Prostate gland (tissue), 2 donors: ENCODE measurements at regions not wholly inside any gene's neighbourhood (a gene's known extent, or its start where the extent isn't known, plus 50 kb on each side); places are given as distances from the start of the nearest gene placed in this dataset.

Experiments
- POLR2A ChIP-seq: fragments of 450-650 bp; IDR thresholded peaks from one replicate; pipeline ENCODE4 v1.6.1; 2016; ENCODE audit warnings: antibody characterized with exemption, mild to moderate bottlenecking
- TF ChIP-seq, protein P1 (sequence below), 4 experiments: fragments of 200-600 bp in 2 of 4; fragments of 450-650 bp in 2 of 4; sonication (generic) in 2 of 4; IDR thresholded peaks; 1 replicate in 3 of 4; 2 replicates in 1 of 4; pipeline ENCODE4 v1.5.1; 2016 to 2019; ENCODE audit warnings: antibody characterized with exemption in 4 of 4, mild to moderate bottlenecking in 2 of 4, moderate library complexity in 2 of 4

DNA sequence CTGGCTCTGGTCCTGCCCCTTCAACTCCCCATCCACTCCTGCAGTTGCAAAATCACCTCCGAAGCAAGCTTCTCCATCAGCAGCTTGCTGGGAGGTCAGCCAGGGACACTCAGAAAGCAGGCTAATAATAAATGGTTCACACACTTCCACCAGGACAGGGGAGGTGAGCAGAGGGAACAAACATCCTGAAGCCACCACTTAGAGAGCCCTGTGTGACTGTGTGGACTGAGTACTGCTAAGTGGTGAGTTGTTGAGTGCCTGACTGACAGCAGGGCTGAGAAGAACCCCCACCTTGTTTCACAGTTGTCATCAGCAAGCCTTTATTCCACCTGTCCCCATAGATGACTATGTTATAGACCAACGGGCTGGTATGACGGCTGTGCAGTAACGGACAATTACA, 213.9 kb downstream of the CBLN1 start:
- TF ChIP-seq, protein P1, sequence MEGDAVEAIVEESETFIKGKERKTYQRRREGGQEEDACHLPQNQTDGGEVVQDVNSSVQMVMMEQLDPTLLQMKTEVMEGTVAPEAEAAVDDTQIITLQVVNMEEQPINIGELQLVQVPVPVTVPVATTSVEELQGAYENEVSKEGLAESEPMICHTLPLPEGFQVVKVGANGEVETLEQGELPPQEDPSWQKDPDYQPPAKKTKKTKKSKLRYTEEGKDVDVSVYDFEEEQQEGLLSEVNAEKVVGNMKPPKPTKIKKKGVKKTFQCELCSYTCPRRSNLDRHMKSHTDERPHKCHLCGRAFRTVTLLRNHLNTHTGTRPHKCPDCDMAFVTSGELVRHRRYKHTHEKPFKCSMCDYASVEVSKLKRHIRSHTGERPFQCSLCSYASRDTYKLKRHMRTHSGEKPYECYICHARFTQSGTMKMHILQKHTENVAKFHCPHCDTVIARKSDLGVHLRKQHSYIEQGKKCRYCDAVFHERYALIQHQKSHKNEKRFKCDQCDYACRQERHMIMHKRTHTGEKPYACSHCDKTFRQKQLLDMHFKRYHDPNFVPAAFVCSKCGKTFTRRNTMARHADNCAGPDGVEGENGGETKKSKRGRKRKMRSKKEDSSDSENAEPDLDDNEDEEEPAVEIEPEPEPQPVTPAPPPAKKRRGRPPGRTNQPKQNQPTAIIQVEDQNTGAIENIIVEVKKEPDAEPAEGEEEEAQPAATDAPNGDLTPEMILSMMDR (IDR thresholded peaks at IDR 0.05) = no peak
- no peak for TF ChIP-seq POLR2A
